Cardiac fibroblast (primary cell): ENCODE measurements at regions not wholly inside any gene's neighbourhood (a gene's known extent, or its start where the extent isn't known, plus 50 kb on each side); places are given as distances from the start of the nearest gene placed in this dataset.
"Not testable (repeated sequence)": the region's sequence is repeated elsewhere in the genome, so short reads cannot be mapped to it uniquely, and the experiment has no call there.

Experiments
- DNase-seq, 2 donors: peaks; one replicate each; pipeline versions ENCODE4 v3.0.0 to v3.0.0-alpha.2; 2010; ENCODE audit warnings: low read depth in 2 of 2
- H3K4me3 ChIP-seq, 2 donors: replicated peaks in 1 of 2; 1 replicate in 1 of 2; 2 replicates in 1 of 2; pipeline ENCODE4 v1.5.1; 2011; ENCODE audit warnings: low read depth in 2 of 2, low read length in 2 of 2, mild to moderate bottlenecking in 2 of 2, moderate library complexity in 1 of 2
- CTCF ChIP-seq: IDR thresholded peaks from one replicate; pipeline ENCODE4 v1.5.1; 2011; ENCODE audit warnings: low read depth, mild to moderate bottlenecking, low read length, inconsistent platforms

GRCh38 chr5:154593071-154593470 is 115.0 kb upstream of the HAND1 start:
- DNase-seq: peak; percentile 64 to 76
- no peak for TF ChIP-seq CTCF
- no peak overlapping the region for H3K4me3 ChIP-seq

GRCh38 chr5:154590093-154590724 is 112.2 kb upstream of the HAND1 start:
- H3K4me3 ChIP-seq: no peak overlapping the region
- no peak for DNase-seq
- no peak for TF ChIP-seq CTCF

GRCh38 chr5:154589511-154589910 is 111.5 kb upstream of the HAND1 start:
- no peak overlapping the region for H3K4me3 ChIP-seq
- TF ChIP-seq CTCF: no peak
- no peak for DNase-seq

GRCh38 chr5:154588833-154589425 is 110.9 kb upstream of the HAND1 start:
- not testable (repeated sequence) for DNase-seq

GRCh38 chr5:154588091-154588774 is 110.2 kb upstream of the HAND1 start:
- no peak for TF ChIP-seq CTCF
- H3K4me3 ChIP-seq: no peak overlapping the region
- no peak for DNase-seq

More at GRCh38 chr5:154588833-154589425, 110.9 kb upstream of the HAND1 start:
- not testable (repeated sequence) for H3K4me3 ChIP-seq

GRCh38 chr5:154587123-154588026 is 109.3 kb upstream of the HAND1 start:
- TF ChIP-seq CTCF: no peak
- peak in 1 of 2 donors; percentile 19 for DNase-seq

GRCh38 chr5:154583671-154584177 is 105.7 kb upstream of the HAND1 start:
- no peak overlapping the region for H3K4me3 ChIP-seq
- TF ChIP-seq CTCF: no peak
- DNase-seq: no peak

More at GRCh38 chr5:154587123-154588026, 109.3 kb upstream of the HAND1 start:
- no peak overlapping the region for H3K4me3 ChIP-seq
